GM18520 (cell line): ENCODE measurements at regions not wholly inside any gene's neighbourhood (a gene's known extent, or its start where the extent isn't known, plus 50 kb on each side); places are given as distances from the start of the nearest gene placed in this dataset.

ENCODE experiments used
- ATAC-seq: cut with Tn5 transposase; IDR thresholded peaks from one replicate; pipeline ENCODE4 v1.9.1; 2021; ENCODE audit not compliant: unreplicated experiment

- ATAC-seq, result no peak
Measured at GRCh38 chr7:32152576-32152975, 82.4 kb upstream of the PDE1C start.

GRCh38 chr7:32150589-32150988, 80.4 kb upstream of the PDE1C start:
- no peak for ATAC-seq

- ATAC-seq, result no peak
Measured at GRCh38 chr7:32150039-32150438, 79.8 kb upstream of the PDE1C start.

GRCh38 chr7:32147546-32148268, 77.5 kb upstream of the PDE1C start:
- no peak for ATAC-seq

- no peak for ATAC-seq
Measured at GRCh38 chr7:32145911-32146310, 75.7 kb upstream of the PDE1C start.

GRCh38 chr7:32144676-32145075, 74.5 kb upstream of the PDE1C start:
- no peak for ATAC-seq

- no peak for ATAC-seq
Measured at GRCh38 chr7:32143301-32143700, 73.1 kb upstream of the PDE1C start.

- ATAC-seq, result no peak
Measured at GRCh38 chr7:32142649-32143048, 72.4 kb upstream of the PDE1C start.

GRCh38 chr7:32140210-32140939, 70.2 kb upstream of the PDE1C start:
- no peak for ATAC-seq

GRCh38 chr7:32137059-32137458, 66.9 kb upstream of the PDE1C start:
- no peak for ATAC-seq

GRCh38 chr7:32131091-32131490, 60.9 kb upstream of the PDE1C start:
- ATAC-seq, result no peak

- no peak for ATAC-seq
Measured at GRCh38 chr7:32126843-32127242, 56.6 kb upstream of the PDE1C start.
